ENCODE measurements at regions not wholly inside any gene's neighbourhood (a gene's known extent, or its start where the extent isn't known, plus 50 kb on each side); places are given as distances from the start of the nearest gene placed in this dataset.

- TF ChIP-seq CTCF (optimal IDR thresholded peaks at IDR 0.05 in 1 of 3, IDR thresholded peaks at IDR 0.05 in 1 of 3, conservative IDR thresholded peaks at IDR 0.05 in 1 of 3; ENCODE audit: extremely low read depth in 1 of 3, insufficient read depth in 2 of 3, low read length in 3 of 3) (no peak), EZH2 (IDR thresholded peaks at IDR 0.05; ENCODE audit: low read length) (no peak)
Measured at GRCh38 chr13:31504918-31505317, 234.4 kb upstream of the RXFP2 start.

Data from keratinocyte (primary cell).